Prostate gland (tissue), 2 donors: ENCODE measurements at regions not wholly inside any gene's neighbourhood (a gene's known extent, or its start where the extent isn't known, plus 50 kb on each side); places are given as distances from the start of the nearest gene placed in this dataset.

ENCODE experiments used
- POLR2A ChIP-seq: fragments of 450-650 bp; IDR thresholded peaks from one replicate; pipeline ENCODE4 v1.6.1; 2016; ENCODE audit warnings: antibody characterized with exemption, mild to moderate bottlenecking
- POLR2AphosphoS5 ChIP-seq: sonication (generic); formaldehyde crosslinking; IDR thresholded peaks from one replicate; pipeline ENCODE4 v1.6.1; 2017; ENCODE audit warnings: antibody characterized with exemption
- TF ChIP-seq, protein P1 (sequence below), 4 experiments: fragments of 200-600 bp in 2 of 4; fragments of 450-650 bp in 2 of 4; sonication (generic) in 2 of 4; IDR thresholded peaks; 1 replicate in 3 of 4; 2 replicates in 1 of 4; pipeline ENCODE4 v1.5.1; 2016 to 2019; ENCODE audit warnings: antibody characterized with exemption in 4 of 4, mild to moderate bottlenecking in 2 of 4, moderate library complexity in 2 of 4

DNA sequence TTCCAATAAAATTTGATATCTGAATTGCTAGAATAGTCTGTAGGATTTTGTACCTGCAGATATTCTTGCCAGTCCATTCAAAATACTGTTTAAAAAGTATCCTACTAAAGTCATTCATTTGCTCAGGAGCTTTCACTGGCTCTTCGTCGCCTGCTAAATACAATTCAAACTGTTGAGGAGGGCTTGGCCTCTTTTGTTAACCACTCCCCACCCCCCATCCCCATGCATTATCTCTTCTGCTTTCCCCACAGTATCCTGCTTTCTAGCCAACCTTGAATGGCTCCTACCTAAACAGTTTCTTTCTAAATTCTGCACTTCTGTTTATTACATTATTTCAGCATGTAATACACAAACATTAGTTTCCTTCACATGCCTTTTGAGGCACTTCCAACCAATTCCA, 230.8 kb downstream of the CPE start:
- no peak for TF ChIP-seq POLR2A
- TF ChIP-seq, protein P1, sequence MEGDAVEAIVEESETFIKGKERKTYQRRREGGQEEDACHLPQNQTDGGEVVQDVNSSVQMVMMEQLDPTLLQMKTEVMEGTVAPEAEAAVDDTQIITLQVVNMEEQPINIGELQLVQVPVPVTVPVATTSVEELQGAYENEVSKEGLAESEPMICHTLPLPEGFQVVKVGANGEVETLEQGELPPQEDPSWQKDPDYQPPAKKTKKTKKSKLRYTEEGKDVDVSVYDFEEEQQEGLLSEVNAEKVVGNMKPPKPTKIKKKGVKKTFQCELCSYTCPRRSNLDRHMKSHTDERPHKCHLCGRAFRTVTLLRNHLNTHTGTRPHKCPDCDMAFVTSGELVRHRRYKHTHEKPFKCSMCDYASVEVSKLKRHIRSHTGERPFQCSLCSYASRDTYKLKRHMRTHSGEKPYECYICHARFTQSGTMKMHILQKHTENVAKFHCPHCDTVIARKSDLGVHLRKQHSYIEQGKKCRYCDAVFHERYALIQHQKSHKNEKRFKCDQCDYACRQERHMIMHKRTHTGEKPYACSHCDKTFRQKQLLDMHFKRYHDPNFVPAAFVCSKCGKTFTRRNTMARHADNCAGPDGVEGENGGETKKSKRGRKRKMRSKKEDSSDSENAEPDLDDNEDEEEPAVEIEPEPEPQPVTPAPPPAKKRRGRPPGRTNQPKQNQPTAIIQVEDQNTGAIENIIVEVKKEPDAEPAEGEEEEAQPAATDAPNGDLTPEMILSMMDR (IDR thresholded peaks at IDR 0.05) = no peak
- no peak for TF ChIP-seq POLR2AphosphoS5
